GM12878 (cell line): ENCODE measurements at regions not wholly inside any gene's neighbourhood (a gene's known extent, or its start where the extent isn't known, plus 50 kb on each side); places are given as distances from the start of the nearest gene placed in this dataset.

Experiments
- ATAC-seq: fragments of 200-7000 bp; cut with Tn5 transposase; 3 replicates; pipeline ENCODE4 v1.9.1; 2020; ENCODE audit warnings: mild to moderate bottlenecking, moderate library complexity
- BruUV-seq: library from RNA; stranded (reverse); fragments of 400-500 nt; replicated peaks from 2 replicates; lab custom pipeline; 2021; lab: Mats Ljungman, UMichigan
- CTCF ChIA-PET: fragments of 300-600 bp; sonication (Branson Sonifier 250); formaldehyde crosslinking; extraction: SDS; loops from one replicate; lab custom pipeline; 2021; ENCODE audit warnings: inconsistent platforms; lab: Yijun Ruan, JAX
- POLR2A ChIA-PET: fragments of 350-600 bp; formaldehyde crosslinking; extraction: SDS; loops from one replicate; lab custom pipeline; 2021; ENCODE audit warnings: inconsistent platforms; lab: Charles Lee
- RAD21 ChIA-PET: fragments of 300-600 bp; sonication (Branson Sonifier 250); formaldehyde crosslinking; loops from one replicate; lab custom pipeline; 2023; ENCODE audit warnings: antibody characterized with exemption; ENCODE audit not compliant: unreplicated experiment; lab: Charles Lee
- SMC1A ChIA-PET: fragments of 300-600 bp; sonication (Branson Sonifier 250); formaldehyde crosslinking; loops from one replicate; lab custom pipeline; 2023; ENCODE audit not compliant: unreplicated experiment, uncharacterized antibody; lab: Charles Lee
- DNase-seq: peaks from one replicate; pipeline ENCODE4 v3.0.0-alpha.2; 2011; ENCODE audit warnings: low read depth, low spot score
- FAIRE-seq: peaks from 3 replicates; lab custom pipeline; 2011; peaks lifted over from hg19 to GRCh38; lab: Jason Lieb, UNC
- H2AFZ ChIP-seq: 2 replicates; pipeline ENCODE4 v1.6.0; 2011; ENCODE audit warnings: low read depth, low read length, control low read depth; ENCODE audit not compliant: control insufficient read depth
- H3K27ac ChIP-seq: 2 replicates; pipeline ENCODE4 v1.5.1; 2011; ENCODE audit warnings: control low read depth; ENCODE audit not compliant: control insufficient read depth, insufficient read depth
- H3K27me3 ChIP-seq, 2 experiments: replicated peaks in 1 of 2; 2 replicates each; pipeline versions ENCODE4 v1.6.0 to v1.6.1; 2011; ENCODE audit warnings: low read length in 1 of 2; ENCODE audit not compliant: control insufficient read depth in 2 of 2, insufficient read depth in 2 of 2
- H3K36me3 ChIP-seq, 2 experiments: 2 replicates each; pipeline ENCODE4 v1.5.1; 2011; ENCODE audit warnings: low read length in 1 of 2; ENCODE audit not compliant: control insufficient read depth in 2 of 2, insufficient read depth in 2 of 2
- H3K4me1 ChIP-seq: 2 replicates; pipeline ENCODE4 v1.6.1; 2011; ENCODE audit warnings: mild to moderate bottlenecking, low read length, moderate library complexity, mixed read lengths; ENCODE audit not compliant: control insufficient read depth, insufficient read depth
- H3K4me2 ChIP-seq: 2 replicates; pipeline ENCODE4 v1.6.0; 2011; ENCODE audit warnings: control low read depth; ENCODE audit not compliant: control insufficient read depth, insufficient read depth
- H3K4me3 ChIP-seq: fragments of 200-600 bp; sonication (generic); 2 replicates; pipeline ENCODE4 v1.5.1; 2016
- H3K79me2 ChIP-seq: 2 replicates; pipeline ENCODE4 v1.6.0; 2011; ENCODE audit warnings: low read length; ENCODE audit not compliant: control insufficient read depth, insufficient read depth
- H3K9ac ChIP-seq: 2 replicates; pipeline ENCODE4 v1.8.0; 2011; ENCODE audit warnings: low read length, control low read depth, mixed read lengths; ENCODE audit not compliant: control insufficient read depth, insufficient read depth
- H3K9me3 ChIP-seq: replicated peaks from 3 replicates; pipeline ENCODE4 v1.5.1; 2011; ENCODE audit warnings: mild to moderate bottlenecking, low read length; ENCODE audit not compliant: control insufficient read depth, insufficient read depth
- H4K20me1 ChIP-seq: 2 replicates; pipeline ENCODE4 v1.6.0; 2011; ENCODE audit not compliant: control insufficient read depth, insufficient read depth
- ATF3 ChIP-seq: IDR thresholded peaks from 2 replicates; pipeline ENCODE4 v1.6.1; 2011; ENCODE audit warnings: low read depth, mild to moderate bottlenecking, low read length, moderate library complexity, borderline replicate concordance; ENCODE audit errors: extremely low read depth
- CUX1 ChIP-seq: IDR thresholded peaks from 2 replicates; pipeline ENCODE4 v1.6.1; 2012; ENCODE audit warnings: improper control_type of control experiment, low read depth, low read length; ENCODE audit not compliant: insufficient replicate concordance
- EGR1 ChIP-seq, 2 experiments: IDR thresholded peaks; 1 replicate in 1 of 2; 2 replicates in 1 of 2; pipeline ENCODE4 v1.6.1; 2011 to 2012; ENCODE audit warnings: low read depth in 2 of 2, low read length in 2 of 2, borderline replicate concordance in 1 of 2, mild to moderate bottlenecking in 1 of 2, moderate library complexity in 1 of 2
- EZH2 ChIP-seq: IDR thresholded peaks from 2 replicates; pipeline ENCODE4 v1.6.1; 2012; ENCODE audit warnings: low read depth, mild to moderate bottlenecking, control low read depth, inconsistent platforms, low read length, borderline replicate concordance; ENCODE audit not compliant: control insufficient read depth
- IKZF1 ChIP-seq: fragments of 450-650 bp; conservative IDR thresholded peaks from 2 replicates; pipeline ENCODE4 v1.6.1; 2017; ENCODE audit warnings: antibody characterized with exemption, mild to moderate bottlenecking
- LARP7 ChIP-seq: fragments of 450-650 bp; IDR thresholded peaks from 2 replicates; pipeline ENCODE4 v1.6.1; 2017; ENCODE audit warnings: mild to moderate bottlenecking
- NFIC ChIP-seq: IDR thresholded peaks from 2 replicates; pipeline ENCODE4 v1.6.1; 2012; ENCODE audit warnings: low read depth, mild to moderate bottlenecking, inconsistent platforms, low read length, moderate library complexity
- PML ChIP-seq: IDR thresholded peaks from 2 replicates; pipeline ENCODE4 v1.6.1; 2012; ENCODE audit warnings: low read length, inconsistent platforms
- POU2F2 ChIP-seq: IDR thresholded peaks from 3 replicates; pipeline ENCODE4 v1.6.1; 2011; ENCODE audit warnings: low read depth, mild to moderate bottlenecking, low read length, borderline replicate concordance
- RBBP5 ChIP-seq: fragments of 200-600 bp; sonication (generic); conservative IDR thresholded peaks from 2 replicates; pipeline ENCODE4 v1.6.1; 2016
- RCOR1 ChIP-seq: conservative IDR thresholded peaks from 2 replicates; pipeline ENCODE4 v1.6.1; 2012; ENCODE audit warnings: low read depth, low read length, improper control_type of control experiment
- SMAD1 ChIP-seq: fragments of 450-650 bp; IDR thresholded peaks from 2 replicates; pipeline ENCODE4 v1.6.1; 2018; ENCODE audit warnings: mild to moderate bottlenecking, low read depth; ENCODE audit not compliant: partially characterized antibody
- SPI1 ChIP-seq: IDR thresholded peaks from 2 replicates; pipeline ENCODE4 v1.6.1; 2011; ENCODE audit warnings: low read depth, mild to moderate bottlenecking, low read length, moderate library complexity, borderline replicate concordance; ENCODE audit not compliant: insufficient read depth
- TBL1XR1 ChIP-seq: IDR thresholded peaks from 2 replicates; pipeline ENCODE4 v1.6.1; 2012; ENCODE audit warnings: low read depth, low read length, improper control_type of control experiment
- TCF3 ChIP-seq: IDR thresholded peaks from 2 replicates; pipeline ENCODE4 v1.6.1; 2012; ENCODE audit warnings: low read depth, mild to moderate bottlenecking, low read length, borderline replicate concordance; ENCODE audit not compliant: insufficient read depth
- WGBS: methylation state at CpG from one replicate; pipeline ENCODE4 v1.1.6; 2016; ENCODE audit warnings: low lambda C conversion rate; ENCODE audit not compliant: insufficient replicate concordance, insufficient coverage; ENCODE audit errors: missing lambda C conversion rate; 5-methylcytosine and 5-hydroxymethylcytosine counted together
- in situ Hi-C: fragments of 300-500 bp; cut with MboI; formaldehyde crosslinking; loops from 9 replicates; pipeline ENCODE4 v1.14.3; 2018; ENCODE audit warnings: mixed read lengths
- intact Hi-C: fragments of 100-400 bp; cut with micrococcal nuclease; formaldehyde crosslinking; loops from one replicate; pipeline ENCODE4 v1.14.2; 2022; ENCODE audit not compliant: unreplicated experiment

- no peaks in the 10 kb centered on the region for H3K27me3 ChIP-seq
- H3K36me3 ChIP-seq: no peaks in the 10 kb centered on the region
- TF ChIP-seq NFIC (no peak), TCF3 (no peak), EGR1 (IDR thresholded peaks at IDR 0.05; ENCODE audit: borderline replicate concordance in 1 of 2, low read depth in 2 of 2, low read length in 2 of 2) (no peak), IKZF1 (no peak), RBBP5 (no peak), PML (no peak), TBL1XR1 (no peak), RCOR1 (no peak), POU2F2 (no peak), SPI1 (no peak), CUX1 (no peak), EZH2 (no peak), ATF3 (no peak), SMAD1 (no peak), LARP7 (no peak)
- no peak overlapping the region for H3K4me2 ChIP-seq
- POLR2A ChIA-PET: no interaction called here
- DNase-seq: no peak
- no TSS peak for BruUV-seq
- intact Hi-C loops: no loop called here
- H3K27ac ChIP-seq: no peak overlapping the region
- CTCF ChIA-PET: interaction anchor here (1.1 kb wide), 1 partner anchor 9 kb away, joined by 3 read pairs; no protein-coding TSS in a partner anchor
- ATAC-seq: no peak
- no peaks in the 10 kb centered on the region for H3K79me2 ChIP-seq
- in situ Hi-C loops: no loop called here
- RAD21 ChIA-PET: no interaction called here
- no peaks in the 10 kb centered on the region for H3K4me1 ChIP-seq
- no peak overlapping the region for H3K9ac ChIP-seq
- WGBS: 17% methylated on average over 4 of the region's 4 CpGs
- FAIRE-seq: no peak
- no peak overlapping the region for H2AFZ ChIP-seq
- no peaks in the 10 kb centered on the region for H4K20me1 ChIP-seq
- H3K4me3 ChIP-seq: no peak overlapping the region
- SMC1A ChIA-PET: no interaction called here
- H3K9me3 ChIP-seq: no peaks in the 10 kb centered on the region
Observed at GRCh38 chr1:102120910-102121309, 124.2 kb upstream of the OLFM3 start.
